ENCODE measurements at regions not wholly inside any gene's neighbourhood (a gene's known extent, or its start where the extent isn't known, plus 50 kb on each side); places are given as distances from the start of the nearest gene placed in this dataset.

DNA sequence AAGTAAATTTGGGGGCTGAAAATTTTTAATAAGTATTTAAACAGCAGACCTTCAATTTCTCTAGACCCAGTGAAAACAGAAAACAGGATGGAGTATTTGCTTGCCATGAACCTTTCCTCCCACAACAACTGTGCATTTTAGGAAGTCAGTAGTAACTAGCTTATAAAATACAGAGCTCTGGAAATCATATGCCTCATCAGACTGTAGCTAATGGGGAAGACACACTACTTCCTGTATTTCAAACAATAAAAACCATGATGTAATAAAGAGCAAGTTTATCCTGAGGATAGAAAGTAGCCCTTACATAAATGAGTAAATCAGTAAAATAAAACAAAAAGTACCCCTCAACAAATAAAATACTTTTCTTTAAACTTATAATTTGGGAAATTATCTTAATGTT is 280.1 kb upstream of the ZFP42 start:
- no peak for TF ChIP-seq GATA3 (IDR thresholded peaks at IDR 0.05; ENCODE audit: low read depth, low read length)
- TF ChIP-seq GATA2 (IDR thresholded peaks at IDR 0.05; ENCODE audit: low read depth, low read length): no peak
